H9 (cell line): ENCODE measurements at regions not wholly inside any gene's neighbourhood (a gene's known extent, or its start where the extent isn't known, plus 50 kb on each side); places are given as distances from the start of the nearest gene placed in this dataset.

Experiments used
- DNase-seq: peaks from one replicate; pipeline ENCODE4 v3.0.0-alpha.2; 2017
- H2AFZ ChIP-seq: one replicate; pipeline ENCODE4 v1.6.1; 2013; ENCODE audit warnings: mild to moderate bottlenecking, low read length, control low read depth, moderate library complexity
- H2AK5ac ChIP-seq: 2 replicates; pipeline ENCODE4 v1.6.1; 2013; ENCODE audit warnings: low read length, control low read depth, mixed read lengths; ENCODE audit not compliant: insufficient read length
- H2BK120ac ChIP-seq: one replicate; pipeline ENCODE4 v1.6.1; 2013; ENCODE audit warnings: low read depth, mild to moderate bottlenecking, low read length, control low read depth, inconsistent platforms; ENCODE audit not compliant: poor library complexity, severe bottlenecking
- H2BK12ac ChIP-seq: 2 replicates; pipeline ENCODE4 v1.6.1; 2013; ENCODE audit warnings: low read length, control low read depth, mixed read lengths, low read depth; ENCODE audit not compliant: insufficient read length
- H2BK15ac ChIP-seq: 2 replicates; pipeline ENCODE4 v1.6.1; 2013; ENCODE audit warnings: low read depth, low read length, control low read depth
- H2BK20ac ChIP-seq: one replicate; pipeline ENCODE4 v1.6.1; 2013; ENCODE audit warnings: low read depth, mild to moderate bottlenecking, low read length, control low read depth, inconsistent platforms; ENCODE audit not compliant: poor library complexity, severe bottlenecking
- H2BK5ac ChIP-seq: 2 replicates; pipeline ENCODE4 v1.6.1; 2013; ENCODE audit warnings: low read length, control low read depth, mixed read lengths; ENCODE audit not compliant: insufficient read length
- H3K14ac ChIP-seq: 2 replicates; pipeline ENCODE4 v1.6.1; 2013; ENCODE audit warnings: low read length, control low read depth; ENCODE audit not compliant: insufficient read depth
- H3K18ac ChIP-seq: 2 replicates; pipeline ENCODE4 v1.6.1; 2013; ENCODE audit warnings: low read depth, mild to moderate bottlenecking, mixed read lengths, low read length, control low read depth; ENCODE audit not compliant: insufficient read length
- H3K23ac ChIP-seq: 2 replicates; pipeline ENCODE4 v1.6.1; 2013; ENCODE audit warnings: low read length, control low read depth, mixed read lengths, low read depth; ENCODE audit not compliant: insufficient read length
- H3K23me2 ChIP-seq: 2 replicates; pipeline ENCODE4 v1.6.1; 2013; ENCODE audit warnings: low read depth, mild to moderate bottlenecking, mixed read lengths, low read length, control low read depth; ENCODE audit not compliant: insufficient read length, poor library complexity, severe bottlenecking
- H3K27ac ChIP-seq: 2 replicates; pipeline ENCODE4 v1.5.1; 2013; ENCODE audit warnings: low read length, control low read depth, mixed read lengths, low read depth; ENCODE audit not compliant: insufficient read length
- H3K27me3 ChIP-seq: 2 replicates; pipeline ENCODE4 v1.6.1; 2013; ENCODE audit warnings: low read length, control low read depth, inconsistent platforms; ENCODE audit not compliant: insufficient read depth
- H3K4ac ChIP-seq: 2 replicates; pipeline ENCODE4 v1.6.1; 2013; ENCODE audit warnings: low read depth, mild to moderate bottlenecking, control low read depth, inconsistent platforms, low read length, moderate library complexity
- H3K4me1 ChIP-seq: 2 replicates; pipeline ENCODE4 v1.6.1; 2013; ENCODE audit warnings: low read length, control low read depth, inconsistent platforms; ENCODE audit not compliant: insufficient read depth
- H3K4me2 ChIP-seq: 2 replicates; pipeline ENCODE4 v1.6.1; 2013; ENCODE audit warnings: low read length, control low read depth, mixed read lengths; ENCODE audit not compliant: insufficient read length, insufficient read depth
- H3K56ac ChIP-seq: 2 replicates; pipeline ENCODE4 v1.6.1; 2013; ENCODE audit warnings: low read depth, mild to moderate bottlenecking, mixed read lengths, low read length, control low read depth; ENCODE audit not compliant: insufficient read length
- H3K79me1 ChIP-seq: 2 replicates; pipeline ENCODE4 v1.6.1; 2013; ENCODE audit warnings: low read depth, mild to moderate bottlenecking, moderate library complexity, low read length, control low read depth, inconsistent platforms; ENCODE audit not compliant: insufficient read depth, poor library complexity, severe bottlenecking
- H3K79me2 ChIP-seq: 2 replicates; pipeline ENCODE4 v1.6.1; 2013; ENCODE audit warnings: low read length, control low read depth, inconsistent platforms; ENCODE audit not compliant: insufficient read depth
- H3K9ac ChIP-seq: 2 replicates; pipeline ENCODE4 v1.6.1; 2013; ENCODE audit warnings: low read length, control low read depth, mixed read lengths; ENCODE audit not compliant: insufficient read length; ENCODE audit errors: extremely low read depth
- H3K9me3 ChIP-seq: one replicate; pipeline ENCODE4 v1.6.1; 2013; ENCODE audit warnings: low read depth, low read length, inconsistent platforms; ENCODE audit not compliant: control insufficient read depth
- H3T11ph ChIP-seq: one replicate; pipeline ENCODE4 v1.6.1; 2013; ENCODE audit warnings: mild to moderate bottlenecking, low read length, control low read depth, inconsistent platforms
- H4K20me1 ChIP-seq: one replicate; pipeline ENCODE4 v1.6.1; 2013; ENCODE audit not compliant: control insufficient read depth, insufficient read length, insufficient read depth
- H4K5ac ChIP-seq: 2 replicates; pipeline ENCODE4 v1.6.1; 2013; ENCODE audit warnings: low read depth, mild to moderate bottlenecking, mixed read lengths, low read length, control low read depth; ENCODE audit not compliant: insufficient read length
- H4K8ac ChIP-seq: replicated peaks from 2 replicates; pipeline ENCODE4 v1.6.1; 2013; ENCODE audit warnings: low read length, control low read depth, mixed read lengths, low read depth; ENCODE audit not compliant: insufficient read length
- H4K91ac ChIP-seq: 2 replicates; pipeline ENCODE4 v1.6.1; 2013; ENCODE audit warnings: low read depth, mild to moderate bottlenecking, moderate library complexity, mixed read lengths, low read length, control low read depth; ENCODE audit not compliant: insufficient read length
- H3K27ac Mint-ChIP-seq, 3 experiments: 2 replicates in 2 of 3; 3 replicates in 1 of 3; pipeline ENCODE4 v1.8.0; 2020 to 2021; ENCODE audit warnings: mixed read lengths in 3 of 3, mild to moderate bottlenecking in 1 of 3, moderate library complexity in 1 of 3
- H3K27me3 Mint-ChIP-seq: 2 replicates; pipeline ENCODE4 v1.8.0; 2021; ENCODE audit warnings: low read depth, mild to moderate bottlenecking, moderate library complexity, mixed read lengths
- H3K36me3 Mint-ChIP-seq, 3 experiments: 2 replicates in 2 of 3; 3 replicates in 1 of 3; pipeline ENCODE4 v1.8.0; 2020 to 2021; ENCODE audit warnings: low read depth in 3 of 3, mixed read lengths in 3 of 3; ENCODE audit not compliant: insufficient read depth in 1 of 3
- H3K4me1 Mint-ChIP-seq, 2 experiments: 2 replicates each; pipeline ENCODE4 v1.8.0; 2020; ENCODE audit warnings: mixed read lengths in 2 of 2
- H3K4me3 Mint-ChIP-seq, 2 experiments: 2 replicates in 1 of 2; 3 replicates in 1 of 2; pipeline ENCODE4 v1.8.0; 2020 to 2021; ENCODE audit warnings: mild to moderate bottlenecking in 2 of 2, mixed read lengths in 2 of 2, moderate library complexity in 1 of 2
- H3K9me3 Mint-ChIP-seq, 2 experiments: 2 replicates in 1 of 2; 3 replicates in 1 of 2; pipeline ENCODE4 v1.8.0; 2020; ENCODE audit warnings: mild to moderate bottlenecking in 2 of 2, mixed read lengths in 2 of 2, moderate library complexity in 1 of 2
- WGBS: extraction: QIAGEN DNeasy Blood & Tissue Kit; methylation state at CpG from one replicate; pipeline ENCODE4 v1.1.7; 2013; ENCODE audit warnings: missing lambda C conversion rate, low lambda C conversion rate, mixed read lengths; ENCODE audit not compliant: insufficient read length; ENCODE audit errors: extremely low coverage; 5-methylcytosine and 5-hydroxymethylcytosine counted together
- TF ChIP-seq, protein P1 (sequence below): fragments of 200-600 bp; sonication (generic); conservative IDR thresholded peaks from 3 replicates; pipeline ENCODE4 v1.8.0; 2021; ENCODE audit warnings: antibody characterized with exemption, mild to moderate bottlenecking

DNA sequence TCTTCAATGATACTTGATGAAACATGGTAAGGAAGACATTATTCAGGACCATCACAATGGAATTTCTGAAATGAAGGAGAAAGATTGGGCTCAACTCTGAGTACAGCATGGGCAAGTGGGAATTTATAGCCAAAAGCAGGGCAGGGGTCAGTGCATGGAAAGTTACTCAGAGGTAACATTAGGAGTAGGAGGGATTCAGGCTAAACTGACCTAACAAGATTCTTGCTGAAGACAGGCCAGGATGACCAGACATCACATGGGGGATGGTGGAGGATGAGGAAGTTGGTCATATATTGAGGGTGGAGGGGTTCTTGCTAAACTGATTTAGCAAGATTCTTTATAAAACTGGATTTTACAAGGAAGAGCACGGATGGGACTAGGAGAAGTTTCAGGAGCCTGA lies 489.8 kb downstream of the ADCYAP1 start:
- H3K9me3 ChIP-seq, result no peaks in the 10 kb centered on the region

More for the DNA sequence above, 489.8 kb downstream of the ADCYAP1 start:
- H3K23me2 ChIP-seq, result no peaks in the 10 kb centered on the region
- no peaks in the 10 kb centered on the region for H3K27me3 ChIP-seq
- H3K14ac ChIP-seq, result no peak overlapping the region
- Mint-ChIP-seq H3K4me1 (no peaks in the 10 kb centered on the region), H3K27me3 (no peaks in the 10 kb centered on the region), H3K27ac (no peak overlapping the region), H3K9me3 (no peaks in the 10 kb centered on the region), H3K36me3 (no peaks in the 10 kb centered on the region), H3K4me3 (no peak overlapping the region)
- WGBS, result no CpG with 5 or more reads among the region's 1 CpG
- H3K18ac ChIP-seq, result no peak overlapping the region
- H3K27ac ChIP-seq, result no peak overlapping the region
- H3K79me1 ChIP-seq, result no peaks in the 10 kb centered on the region
- no peak overlapping the region for H2BK20ac ChIP-seq
- H3K4ac ChIP-seq, result no peak overlapping the region
- H3T11ph ChIP-seq, result no peak overlapping the region
- no peaks in the 10 kb centered on the region for H3K79me2 ChIP-seq
- H3K4me1 ChIP-seq, result no peaks in the 10 kb centered on the region
- no peak overlapping the region for H4K5ac ChIP-seq
- no peak overlapping the region for H4K8ac ChIP-seq
- no peaks in the 10 kb centered on the region for H4K20me1 ChIP-seq
- no peak overlapping the region for H2AK5ac ChIP-seq
- H3K4me2 ChIP-seq, result no peak overlapping the region
- no peak for DNase-seq
- no peak overlapping the region for H2BK12ac ChIP-seq
- no peak overlapping the region for H2BK15ac ChIP-seq
- H2AFZ ChIP-seq, result no peak overlapping the region
- no peak overlapping the region for H3K23ac ChIP-seq
- H2BK5ac ChIP-seq, result no peak overlapping the region
- no peak overlapping the region for H2BK120ac ChIP-seq
- TF ChIP-seq, protein P1, sequence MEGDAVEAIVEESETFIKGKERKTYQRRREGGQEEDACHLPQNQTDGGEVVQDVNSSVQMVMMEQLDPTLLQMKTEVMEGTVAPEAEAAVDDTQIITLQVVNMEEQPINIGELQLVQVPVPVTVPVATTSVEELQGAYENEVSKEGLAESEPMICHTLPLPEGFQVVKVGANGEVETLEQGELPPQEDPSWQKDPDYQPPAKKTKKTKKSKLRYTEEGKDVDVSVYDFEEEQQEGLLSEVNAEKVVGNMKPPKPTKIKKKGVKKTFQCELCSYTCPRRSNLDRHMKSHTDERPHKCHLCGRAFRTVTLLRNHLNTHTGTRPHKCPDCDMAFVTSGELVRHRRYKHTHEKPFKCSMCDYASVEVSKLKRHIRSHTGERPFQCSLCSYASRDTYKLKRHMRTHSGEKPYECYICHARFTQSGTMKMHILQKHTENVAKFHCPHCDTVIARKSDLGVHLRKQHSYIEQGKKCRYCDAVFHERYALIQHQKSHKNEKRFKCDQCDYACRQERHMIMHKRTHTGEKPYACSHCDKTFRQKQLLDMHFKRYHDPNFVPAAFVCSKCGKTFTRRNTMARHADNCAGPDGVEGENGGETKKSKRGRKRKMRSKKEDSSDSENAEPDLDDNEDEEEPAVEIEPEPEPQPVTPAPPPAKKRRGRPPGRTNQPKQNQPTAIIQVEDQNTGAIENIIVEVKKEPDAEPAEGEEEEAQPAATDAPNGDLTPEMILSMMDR, result no peak
- H3K56ac ChIP-seq, result no peak overlapping the region
- H4K91ac ChIP-seq, result no peak overlapping the region
- no peak overlapping the region for H3K9ac ChIP-seq
